Lower leg skin (tissue), 3 donors: ENCODE measurements at regions not wholly inside any gene's neighbourhood (a gene's known extent, or its start where the extent isn't known, plus 50 kb on each side); places are given as distances from the start of the nearest gene placed in this dataset.

Experiments used
- POLR2A ChIP-seq, 2 donors: fragments of 450-650 bp; IDR thresholded peaks; one replicate each; pipeline ENCODE4 v1.6.1; 2016 to 2017; ENCODE audit warnings: antibody characterized with exemption in 2 of 2, mild to moderate bottlenecking in 1 of 2, moderate library complexity in 1 of 2
- TF ChIP-seq, protein P1 (sequence below), 3 donors: fragments of 450-650 bp; IDR thresholded peaks; one replicate each; pipeline ENCODE4 v1.5.1; 2016; ENCODE audit warnings: antibody characterized with exemption in 3 of 3, mild to moderate bottlenecking in 3 of 3, moderate library complexity in 2 of 3

DNA sequence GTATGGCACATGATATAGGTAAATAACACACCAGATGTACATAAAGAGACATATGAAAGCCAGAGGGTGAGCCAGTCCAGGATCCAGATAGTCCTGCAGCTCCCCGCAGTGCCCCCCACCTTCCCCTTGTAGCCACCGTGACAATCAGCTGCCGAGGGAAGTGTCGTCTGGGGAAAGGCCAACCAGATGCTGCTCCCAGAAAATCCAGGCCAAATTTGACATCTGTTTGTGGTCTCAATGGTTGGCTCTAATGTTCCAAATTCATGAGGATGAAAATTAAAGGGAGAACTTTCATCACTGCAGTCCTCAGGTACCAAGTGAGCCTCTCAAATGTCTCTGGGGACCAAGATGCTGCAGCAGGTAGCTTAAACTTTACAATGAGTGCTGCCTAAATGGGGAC lies 210.3 kb downstream of the PTEN start:
- TF ChIP-seq, protein P1, sequence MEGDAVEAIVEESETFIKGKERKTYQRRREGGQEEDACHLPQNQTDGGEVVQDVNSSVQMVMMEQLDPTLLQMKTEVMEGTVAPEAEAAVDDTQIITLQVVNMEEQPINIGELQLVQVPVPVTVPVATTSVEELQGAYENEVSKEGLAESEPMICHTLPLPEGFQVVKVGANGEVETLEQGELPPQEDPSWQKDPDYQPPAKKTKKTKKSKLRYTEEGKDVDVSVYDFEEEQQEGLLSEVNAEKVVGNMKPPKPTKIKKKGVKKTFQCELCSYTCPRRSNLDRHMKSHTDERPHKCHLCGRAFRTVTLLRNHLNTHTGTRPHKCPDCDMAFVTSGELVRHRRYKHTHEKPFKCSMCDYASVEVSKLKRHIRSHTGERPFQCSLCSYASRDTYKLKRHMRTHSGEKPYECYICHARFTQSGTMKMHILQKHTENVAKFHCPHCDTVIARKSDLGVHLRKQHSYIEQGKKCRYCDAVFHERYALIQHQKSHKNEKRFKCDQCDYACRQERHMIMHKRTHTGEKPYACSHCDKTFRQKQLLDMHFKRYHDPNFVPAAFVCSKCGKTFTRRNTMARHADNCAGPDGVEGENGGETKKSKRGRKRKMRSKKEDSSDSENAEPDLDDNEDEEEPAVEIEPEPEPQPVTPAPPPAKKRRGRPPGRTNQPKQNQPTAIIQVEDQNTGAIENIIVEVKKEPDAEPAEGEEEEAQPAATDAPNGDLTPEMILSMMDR (IDR thresholded peaks at IDR 0.05): no peak
- no peak for TF ChIP-seq POLR2A (IDR thresholded peaks at IDR 0.05)
